Stimulated activated CD4-positive, alpha-beta T cell treated with anti-CD3 and anti-CD28 coated beads, Interleukin-12 subunit alpha, Interleukin-12 subunit beta, amount 100 ng/mL, for 24 hours (primary cell): ENCODE measurements at regions not wholly inside any gene's neighbourhood (a gene's known extent, or its start where the extent isn't known, plus 50 kb on each side); places are given as distances from the start of the nearest gene placed in this dataset.

Experiments used
- DNase-seq, 2 experiments: peaks; one replicate each; pipeline ENCODE4 v3.0.0-alpha.2; 2020; ENCODE audit warnings: low read depth in 2 of 2

- no peak for DNase-seq
Observed at GRCh38 chr5:72619677-72620076, 112.5 kb upstream of the ZNF366 start.

- no peak for DNase-seq
Observed at GRCh38 chr5:72619251-72619650, 112.0 kb upstream of the ZNF366 start.

- no peak for DNase-seq
Observed at GRCh38 chr5:72618708-72619107, 111.5 kb upstream of the ZNF366 start.

GRCh38 chr5:72615061-72615460 is 107.9 kb upstream of the ZNF366 start:
- no peak for DNase-seq

GRCh38 chr5:72613515-72613914 is 106.3 kb upstream of the ZNF366 start:
- DNase-seq, result no peak

- no peak for DNase-seq
Observed at GRCh38 chr5:72612810-72613209, 105.6 kb upstream of the ZNF366 start.

GRCh38 chr5:72611118-72611730 is 104.0 kb upstream of the ZNF366 start:
- peak; percentile 7 to 29 for DNase-seq

- DNase-seq, result no peak
Observed at GRCh38 chr5:72608926-72609325, 101.7 kb upstream of the ZNF366 start.

- DNase-seq, result no peak
Observed at GRCh38 chr5:72608297-72608696, 101.1 kb upstream of the ZNF366 start.

GRCh38 chr5:72607381-72607780 is 100.2 kb upstream of the ZNF366 start:
- no peak for DNase-seq

GRCh38 chr5:72606525-72606924 is 99.3 kb upstream of the ZNF366 start:
- DNase-seq, result no peak

- no peak for DNase-seq
Observed at GRCh38 chr5:72605632-72606031, 98.4 kb upstream of the ZNF366 start.

- DNase-seq, result no peak
Observed at GRCh38 chr5:72604798-72605154, 97.6 kb upstream of the ZNF366 start.

- DNase-seq, result no peak
Observed at GRCh38 chr5:72604111-72604797, 97.0 kb upstream of the ZNF366 start.

- no peak for DNase-seq
Observed at GRCh38 chr5:72602696-72603685, 95.8 kb upstream of the ZNF366 start.

GRCh38 chr5:72601861-72602260 is 94.7 kb upstream of the ZNF366 start:
- no peak for DNase-seq

- DNase-seq, result no peak
Observed at GRCh38 chr5:72600391-72600981, 93.3 kb upstream of the ZNF366 start.

- no peak for DNase-seq
Observed at GRCh38 chr5:72599519-72600370, 92.5 kb upstream of the ZNF366 start.

GRCh38 chr5:72599065-72599433 is 91.8 kb upstream of the ZNF366 start:
- no peak for DNase-seq

GRCh38 chr5:72598401-72599064 is 91.3 kb upstream of the ZNF366 start:
- no peak for DNase-seq

GRCh38 chr5:72597456-72597948 is 90.3 kb upstream of the ZNF366 start:
- no peak for DNase-seq
